ENCODE measurements at regions not wholly inside any gene's neighbourhood (a gene's known extent, or its start where the extent isn't known, plus 50 kb on each side); places are given as distances from the start of the nearest gene placed in this dataset.

GRCh38 chr12:123063535-123063934, 83.1 kb downstream of the ARL6IP4 start:
- in situ Hi-C loops (cut with MboI; ENCODE audit: low pct_unique_long_range_greater_than_20kb, low sequenced_read_pairs, unreplicated experiment): no loop called here
- no peak for DNase-seq (ENCODE audit: low spot score)
- TF ChIP-seq CTCF (IDR thresholded peaks at IDR 0.05; ENCODE audit: extremely low read depth, insufficient read depth, missing control alignments): peak; percentile 38

GRCh38 chr12:123062681-123063486, 82.4 kb downstream of the ARL6IP4 start:
- no peak for TF ChIP-seq CTCF (IDR thresholded peaks at IDR 0.05; ENCODE audit: extremely low read depth, insufficient read depth, missing control alignments)
- in situ Hi-C loops (cut with MboI; ENCODE audit: low pct_unique_long_range_greater_than_20kb, low sequenced_read_pairs, unreplicated experiment): no loop called here
- no peak for DNase-seq (ENCODE audit: low spot score)

- no peak for TF ChIP-seq CTCF (IDR thresholded peaks at IDR 0.05; ENCODE audit: extremely low read depth, insufficient read depth, missing control alignments)
- no peak for DNase-seq (ENCODE audit: low spot score)
- in situ Hi-C loops (cut with MboI; ENCODE audit: low pct_unique_long_range_greater_than_20kb, low sequenced_read_pairs, unreplicated experiment): no loop called here
Observed at GRCh38 chr12:123061441-123062205, 81.1 kb downstream of the ARL6IP4 start.

GRCh38 chr12:123059500-123059899, 79.0 kb downstream of the ARL6IP4 start:
- TF ChIP-seq CTCF (IDR thresholded peaks at IDR 0.05; ENCODE audit: extremely low read depth, insufficient read depth, missing control alignments): no peak
- no peak for DNase-seq (ENCODE audit: low spot score)
- in situ Hi-C loops (cut with MboI; ENCODE audit: low pct_unique_long_range_greater_than_20kb, low sequenced_read_pairs, unreplicated experiment): no loop called here

- no peak for DNase-seq (ENCODE audit: low spot score)
- in situ Hi-C loops (cut with MboI; ENCODE audit: low pct_unique_long_range_greater_than_20kb, low sequenced_read_pairs, unreplicated experiment): no loop called here
- no peak for TF ChIP-seq CTCF (IDR thresholded peaks at IDR 0.05; ENCODE audit: extremely low read depth, insufficient read depth, missing control alignments)
Observed at GRCh38 chr12:123058980-123059379, 78.5 kb downstream of the ARL6IP4 start.

- no peak for DNase-seq (ENCODE audit: low spot score)
- in situ Hi-C loops (cut with MboI; ENCODE audit: low pct_unique_long_range_greater_than_20kb, low sequenced_read_pairs, unreplicated experiment): no loop called here
Observed at GRCh38 chr12:123058481-123058880, 78.0 kb downstream of the ARL6IP4 start.

More at GRCh38 chr12:123058481-123058880, 78.0 kb downstream of the ARL6IP4 start:
- no peak for TF ChIP-seq CTCF (IDR thresholded peaks at IDR 0.05; ENCODE audit: extremely low read depth, insufficient read depth, missing control alignments)

Data from GM13977 (cell line).